ENCODE measurements at regions not wholly inside any gene's neighbourhood (a gene's known extent, or its start where the extent isn't known, plus 50 kb on each side); places are given as distances from the start of the nearest gene placed in this dataset.

DNA sequence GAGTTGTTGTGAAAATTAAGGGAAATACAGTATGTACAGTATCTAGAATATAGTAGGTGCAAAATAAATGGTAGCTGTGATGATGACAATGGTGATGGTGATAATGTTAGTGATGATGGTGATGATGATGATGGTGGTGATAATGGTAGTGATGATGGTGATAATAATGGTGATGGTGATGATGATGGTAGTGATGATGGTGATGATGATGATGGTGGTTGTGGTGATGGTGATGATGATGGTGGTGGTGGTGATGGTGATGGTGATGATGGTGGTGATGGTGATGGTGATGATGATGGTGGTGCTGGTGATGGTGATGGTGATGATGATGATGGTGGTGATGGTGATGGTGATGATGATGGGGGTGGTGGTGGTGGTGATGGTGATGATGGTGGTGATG is 91.3 kb upstream of the FOXF1 start:
- H3K27ac ChIP-seq (ENCODE audit: low read depth, low read length): no peak overlapping the region
- H3K4me1 ChIP-seq (ENCODE audit: control insufficient read depth in 1 of 2, insufficient read depth in 2 of 2, low read length in 2 of 2): no peaks in the 10 kb centered on the region
- intact Hi-C loops (cut with micrococcal nuclease): no loop called here
- no peak overlapping the region for H2AFZ ChIP-seq (ENCODE audit: low read depth, low read length, poor library complexity, severe bottlenecking)
- H3K36me3 ChIP-seq (ENCODE audit: control insufficient read depth in 1 of 2, insufficient read depth in 2 of 2, low read length in 2 of 2): no peaks in the 10 kb centered on the region
- POLR2A ChIA-PET: no interaction called here
- no peak for DNase-seq (ENCODE audit: low read depth, low spot score)
- H3K4me3 ChIP-seq (replicated peaks in 1 of 2; ENCODE audit: low read depth in 1 of 2, low read length in 2 of 2): no peak overlapping the region
- no TSS peak for BruUV-seq (replicated peaks)
- CTCF ChIA-PET: no interaction called here
- RAD21 ChIA-PET (ENCODE audit: low non-redundant PET in 1 of 2, low total read pairs in 2 of 2, uncharacterized antibody in 2 of 2, unreplicated experiment in 2 of 2): no interaction called here
- no peaks in the 10 kb centered on the region for H4K20me1 ChIP-seq (ENCODE audit: insufficient read depth)
- H3K27me3 ChIP-seq (ENCODE audit: insufficient read depth, low read length): no peaks in the 10 kb centered on the region
- no peaks in the 10 kb centered on the region for H3K9me3 ChIP-seq (ENCODE audit: control insufficient read depth in 1 of 2, insufficient read depth in 1 of 2, low read depth in 1 of 2, low read length in 2 of 2)
- no peaks in the 10 kb centered on the region for H3K9me2 ChIP-seq (ENCODE audit: insufficient read depth)
- no peak for ATAC-seq
- no peaks in the 10 kb centered on the region for H3K79me2 ChIP-seq (ENCODE audit: insufficient read depth, low read length)
- TF ChIP-seq POLR2A (IDR thresholded peaks at IDR 0.05; ENCODE audit: borderline replicate concordance, extremely low read depth, insufficient read depth, insufficient read length): no peak
- TF ChIP-seq ELF1 (IDR thresholded peaks at IDR 0.05; ENCODE audit: borderline replicate concordance, low read depth): no peak
- no peak for TF ChIP-seq EZH2 (IDR thresholded peaks at IDR 0.05)
- TF ChIP-seq YY1 (IDR thresholded peaks at IDR 0.05; ENCODE audit: extremely low read depth, insufficient replicate concordance, low read depth, low read length): no peak
- TF ChIP-seq, protein P1, sequence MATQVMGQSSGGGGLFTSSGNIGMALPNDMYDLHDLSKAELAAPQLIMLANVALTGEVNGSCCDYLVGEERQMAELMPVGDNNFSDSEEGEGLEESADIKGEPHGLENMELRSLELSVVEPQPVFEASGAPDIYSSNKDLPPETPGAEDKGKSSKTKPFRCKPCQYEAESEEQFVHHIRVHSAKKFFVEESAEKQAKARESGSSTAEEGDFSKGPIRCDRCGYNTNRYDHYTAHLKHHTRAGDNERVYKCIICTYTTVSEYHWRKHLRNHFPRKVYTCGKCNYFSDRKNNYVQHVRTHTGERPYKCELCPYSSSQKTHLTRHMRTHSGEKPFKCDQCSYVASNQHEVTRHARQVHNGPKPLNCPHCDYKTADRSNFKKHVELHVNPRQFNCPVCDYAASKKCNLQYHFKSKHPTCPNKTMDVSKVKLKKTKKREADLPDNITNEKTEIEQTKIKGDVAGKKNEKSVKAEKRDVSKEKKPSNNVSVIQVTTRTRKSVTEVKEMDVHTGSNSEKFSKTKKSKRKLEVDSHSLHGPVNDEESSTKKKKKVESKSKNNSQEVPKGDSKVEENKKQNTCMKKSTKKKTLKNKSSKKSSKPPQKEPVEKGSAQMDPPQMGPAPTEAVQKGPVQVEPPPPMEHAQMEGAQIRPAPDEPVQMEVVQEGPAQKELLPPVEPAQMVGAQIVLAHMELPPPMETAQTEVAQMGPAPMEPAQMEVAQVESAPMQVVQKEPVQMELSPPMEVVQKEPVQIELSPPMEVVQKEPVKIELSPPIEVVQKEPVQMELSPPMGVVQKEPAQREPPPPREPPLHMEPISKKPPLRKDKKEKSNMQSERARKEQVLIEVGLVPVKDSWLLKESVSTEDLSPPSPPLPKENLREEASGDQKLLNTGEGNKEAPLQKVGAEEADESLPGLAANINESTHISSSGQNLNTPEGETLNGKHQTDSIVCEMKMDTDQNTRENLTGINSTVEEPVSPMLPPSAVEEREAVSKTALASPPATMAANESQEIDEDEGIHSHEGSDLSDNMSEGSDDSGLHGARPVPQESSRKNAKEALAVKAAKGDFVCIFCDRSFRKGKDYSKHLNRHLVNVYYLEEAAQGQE (IDR thresholded peaks at IDR 0.05; ENCODE audit: low read depth): no peak
- no peak for TF ChIP-seq FOSL1 (IDR thresholded peaks at IDR 0.05; ENCODE audit: low read depth)
- TF ChIP-seq, protein P2, sequence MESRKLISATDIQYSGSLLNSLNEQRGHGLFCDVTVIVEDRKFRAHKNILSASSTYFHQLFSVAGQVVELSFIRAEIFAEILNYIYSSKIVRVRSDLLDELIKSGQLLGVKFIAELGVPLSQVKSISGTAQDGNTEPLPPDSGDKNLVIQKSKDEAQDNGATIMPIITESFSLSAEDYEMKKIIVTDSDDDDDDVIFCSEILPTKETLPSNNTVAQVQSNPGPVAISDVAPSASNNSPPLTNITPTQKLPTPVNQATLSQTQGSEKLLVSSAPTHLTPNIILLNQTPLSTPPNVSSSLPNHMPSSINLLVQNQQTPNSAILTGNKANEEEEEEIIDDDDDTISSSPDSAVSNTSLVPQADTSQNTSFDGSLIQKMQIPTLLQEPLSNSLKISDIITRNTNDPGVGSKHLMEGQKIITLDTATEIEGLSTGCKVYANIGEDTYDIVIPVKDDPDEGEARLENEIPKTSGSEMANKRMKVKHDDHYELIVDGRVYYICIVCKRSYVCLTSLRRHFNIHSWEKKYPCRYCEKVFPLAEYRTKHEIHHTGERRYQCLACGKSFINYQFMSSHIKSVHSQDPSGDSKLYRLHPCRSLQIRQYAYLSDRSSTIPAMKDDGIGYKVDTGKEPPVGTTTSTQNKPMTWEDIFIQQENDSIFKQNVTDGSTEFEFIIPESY (IDR thresholded peaks at IDR 0.05; ENCODE audit: extremely low read depth, insufficient replicate concordance, low read length): no peak
- TF ChIP-seq TCF7L2 (IDR thresholded peaks at IDR 0.05; ENCODE audit: borderline replicate concordance, extremely low read depth, insufficient read depth, insufficient read length): no peak
- no peak for TF ChIP-seq SRF (IDR thresholded peaks at IDR 0.05; ENCODE audit: low read depth)
- TF ChIP-seq SIN3A (IDR thresholded peaks at IDR 0.05; ENCODE audit: low read depth): no peak
- TF ChIP-seq ZFX (IDR thresholded peaks at IDR 0.05): no peak
- TF ChIP-seq ATF3 (IDR thresholded peaks at IDR 0.05): no peak
- no peak for TF ChIP-seq CTCF (IDR thresholded peaks at IDR 0.05 in 2 of 3, conservative IDR thresholded peaks at IDR 0.05 in 1 of 3; ENCODE audit: borderline replicate concordance in 1 of 3, insufficient read depth in 1 of 3, low read depth in 2 of 3, low read length in 2 of 3)
- no peak for TF ChIP-seq ZNF274 (IDR thresholded peaks at IDR 0.05; ENCODE audit: low read depth, low read length)
- TF ChIP-seq EGR1 (IDR thresholded peaks at IDR 0.05; ENCODE audit: low read depth): no peak
- TF ChIP-seq SP1 (IDR thresholded peaks at IDR 0.05; ENCODE audit: low read depth): no peak
- H3K4me2 ChIP-seq (ENCODE audit: low read length): no peak overlapping the region
- H3K9ac ChIP-seq (ENCODE audit: low read length): no peak overlapping the region
